HG03520 (cell line): ENCODE measurements at regions not wholly inside any gene's neighbourhood (a gene's known extent, or its start where the extent isn't known, plus 50 kb on each side); places are given as distances from the start of the nearest gene placed in this dataset.

Experiments
- ATAC-seq: cut with Tn5 transposase; IDR thresholded peaks from one replicate; pipeline ENCODE4 v1.9.1; 2021; ENCODE audit warnings: mild to moderate bottlenecking, moderate library complexity; ENCODE audit not compliant: unreplicated experiment

GRCh38 chr12:92438641-92439419, 264.0 kb upstream of the PLEKHG7 start:
- no peak for ATAC-seq

GRCh38 chr12:92437452-92437851, 265.3 kb upstream of the PLEKHG7 start:
- ATAC-seq = no peak

- no peak for ATAC-seq
Observed at GRCh38 chr12:92436856-92437255, 265.9 kb upstream of the PLEKHG7 start.

- no peak for ATAC-seq
Observed at GRCh38 chr12:92434607-92435025, 268.2 kb upstream of the PLEKHG7 start.

- peak; percentile 73 for ATAC-seq
Observed at GRCh38 chr12:92432724-92433441, 269.9 kb upstream of the PLEKHG7 start.

- ATAC-seq = no peak
Observed at GRCh38 chr12:92431146-92431545, 271.6 kb upstream of the PLEKHG7 start.

GRCh38 chr12:92426332-92426731, 276.5 kb upstream of the PLEKHG7 start:
- ATAC-seq = no peak

- no peak for ATAC-seq
Observed at GRCh38 chr12:92425165-92425564, 277.6 kb upstream of the PLEKHG7 start.

GRCh38 chr12:92424338-92424737, 278.5 kb upstream of the PLEKHG7 start:
- ATAC-seq = no peak

- no peak for ATAC-seq
Observed at GRCh38 chr12:92421701-92422100, 276.1 kb upstream of the BTG1 start.

GRCh38 chr12:92421042-92421441, 275.4 kb upstream of the BTG1 start:
- ATAC-seq = no peak

GRCh38 chr12:92419201-92419600, 273.6 kb upstream of the BTG1 start:
- ATAC-seq = no peak

GRCh38 chr12:92418381-92418780, 272.7 kb upstream of the BTG1 start:
- no peak for ATAC-seq

- ATAC-seq = no peak
Observed at GRCh38 chr12:92417373-92417772, 271.7 kb upstream of the BTG1 start.

- ATAC-seq = no peak
Observed at GRCh38 chr12:92416385-92416812, 270.8 kb upstream of the BTG1 start.

GRCh38 chr12:92414170-92415070, 268.8 kb upstream of the BTG1 start:
- no peak for ATAC-seq

- ATAC-seq = no peak
Observed at GRCh38 chr12:92413286-92413685, 267.6 kb upstream of the BTG1 start.

- ATAC-seq = no peak
Observed at GRCh38 chr12:92412856-92413255, 267.2 kb upstream of the BTG1 start.

GRCh38 chr12:92411687-92412086, 266.0 kb upstream of the BTG1 start:
- no peak for ATAC-seq

- ATAC-seq = peak; percentile 23
Observed at GRCh38 chr12:92408072-92408900, 262.6 kb upstream of the BTG1 start.
